Midbrain (tissue), 1 donor: ENCODE measurements at regions not wholly inside any gene's neighbourhood (a gene's known extent, or its start where the extent isn't known, plus 50 kb on each side); places are given as distances from the start of the nearest gene placed in this dataset.

Experiments used
- DNase-seq: peaks from one replicate; lab custom pipeline; 2025; lab: John Stamatoyannopoulos, UW

GRCh38 chr16:55271945-55272513 is 52.0 kb upstream of the IRX6 start:
- DNase-seq = no peak

- no peak for DNase-seq
These were observed 51.3 kb upstream of the IRX6 start for GRCh38 chr16:55272744-55273143.

- no peak for DNase-seq
These were observed 50.6 kb upstream of the IRX6 start for GRCh38 chr16:55273356-55273755.

GRCh38 chr16:55273959-55274358 is 50.0 kb upstream of the IRX6 start:
- DNase-seq = no peak
